Thyroid gland (tissue), 4 donors: ENCODE measurements at regions not wholly inside any gene's neighbourhood (a gene's known extent, or its start where the extent isn't known, plus 50 kb on each side); places are given as distances from the start of the nearest gene placed in this dataset.

Experiments used
- CTCF ChIP-seq, 6 experiments: fragments of 200-600 bp in 3 of 6; fragments of 450-650 bp in 3 of 6; sonication (generic) in 3 of 6; IDR thresholded peaks; one replicate each; pipeline ENCODE4 v1.5.1; 2016 to 2019; ENCODE audit warnings: antibody characterized with exemption in 6 of 6, mild to moderate bottlenecking in 2 of 6, inconsistent platforms in 1 of 6, moderate library complexity in 1 of 6
- POLR2A ChIP-seq, 2 donors: fragments of 450-650 bp; IDR thresholded peaks; one replicate each; pipeline ENCODE4 v1.6.1; 2017; ENCODE audit warnings: antibody characterized with exemption in 2 of 2, mild to moderate bottlenecking in 2 of 2, moderate library complexity in 1 of 2

GRCh38 chr12:76706761-76707160 lies 57.2 kb upstream of the ZDHHC17 start:
- TF ChIP-seq CTCF (IDR thresholded peaks at IDR 0.05), result no peak
- TF ChIP-seq POLR2A (IDR thresholded peaks at IDR 0.05), result no peak
